ENCODE measurements at regions not wholly inside any gene's neighbourhood (a gene's known extent, or its start where the extent isn't known, plus 50 kb on each side); places are given as distances from the start of the nearest gene placed in this dataset.

- DNase-seq, result no peak
These were observed 552.2 kb upstream of the AMELY start for GRCh38 chrY:7463711-7464110.

DNA sequence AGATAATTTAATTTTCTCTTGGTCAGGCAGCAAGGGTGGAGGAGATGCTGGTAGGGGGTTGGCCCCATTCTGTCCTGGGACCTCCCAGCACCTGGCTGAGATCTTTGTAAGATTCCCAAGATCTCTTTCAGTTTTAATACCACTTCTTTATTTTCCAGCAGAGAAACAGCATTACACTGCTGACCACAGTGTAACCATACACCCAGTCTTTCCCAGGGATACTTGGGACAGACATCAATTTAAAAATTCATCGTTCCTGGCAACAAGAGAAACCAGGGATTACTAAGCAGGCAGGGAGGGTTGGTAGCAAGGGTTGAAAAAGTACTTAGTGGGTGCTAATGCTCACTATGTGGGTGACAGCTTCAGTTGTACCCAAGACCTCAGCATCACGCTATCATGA is 551.6 kb upstream of the AMELY start:
- DNase-seq, result no peak

GRCh38 chrY:7462657-7463056 is 551.1 kb upstream of the AMELY start:
- DNase-seq, result no peak

DNA sequence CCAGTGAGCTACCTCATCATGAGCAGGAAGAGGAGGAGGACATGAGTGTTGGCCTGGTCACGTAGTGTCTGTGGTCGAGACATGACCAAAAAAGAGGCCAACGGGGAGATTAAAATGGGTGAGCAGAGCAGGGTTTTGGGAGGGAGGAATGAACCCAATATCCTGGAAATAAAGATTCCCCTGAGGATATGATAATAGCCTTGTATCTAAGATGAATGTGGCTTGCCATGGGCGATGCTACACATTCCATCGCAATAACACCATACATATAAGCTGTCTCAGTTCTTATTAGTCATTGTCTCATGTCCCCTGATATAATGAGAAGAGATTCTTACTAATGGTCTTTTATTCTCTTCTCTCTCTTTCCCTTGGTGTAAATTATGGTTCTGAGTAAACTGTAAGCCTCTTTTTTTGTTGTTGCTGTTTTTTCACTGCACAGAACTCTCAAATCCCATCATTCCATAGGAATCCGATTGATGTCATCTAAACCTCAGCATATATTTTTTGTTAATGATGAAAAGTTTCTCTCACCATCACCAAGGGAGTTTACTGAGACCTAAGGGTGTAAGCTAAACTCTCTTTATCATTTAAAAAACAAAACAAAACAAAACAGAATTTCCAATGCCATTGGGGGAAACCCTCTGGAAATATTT is 550.4 kb upstream of the AMELY start:
- no peak for DNase-seq

DNA sequence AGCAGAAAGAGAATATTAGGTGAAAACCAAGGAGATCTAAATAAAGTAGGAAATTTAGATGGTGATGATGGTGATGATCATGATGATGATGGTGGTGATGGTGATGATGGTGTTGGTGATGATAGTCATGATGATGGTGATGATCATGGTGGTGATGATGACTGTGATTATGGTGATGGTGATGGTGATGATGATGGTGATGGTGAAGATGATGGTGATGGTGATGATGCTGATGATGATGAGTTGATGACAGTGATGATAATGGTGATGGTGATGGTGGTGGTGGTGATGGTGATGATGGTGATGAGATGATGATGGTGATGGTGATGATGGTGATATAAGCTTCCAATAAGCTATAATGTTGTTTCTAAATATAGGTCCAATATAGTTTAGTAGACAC is 548.2 kb upstream of the AMELY start:
- DNase-seq, result no peak

DNA sequence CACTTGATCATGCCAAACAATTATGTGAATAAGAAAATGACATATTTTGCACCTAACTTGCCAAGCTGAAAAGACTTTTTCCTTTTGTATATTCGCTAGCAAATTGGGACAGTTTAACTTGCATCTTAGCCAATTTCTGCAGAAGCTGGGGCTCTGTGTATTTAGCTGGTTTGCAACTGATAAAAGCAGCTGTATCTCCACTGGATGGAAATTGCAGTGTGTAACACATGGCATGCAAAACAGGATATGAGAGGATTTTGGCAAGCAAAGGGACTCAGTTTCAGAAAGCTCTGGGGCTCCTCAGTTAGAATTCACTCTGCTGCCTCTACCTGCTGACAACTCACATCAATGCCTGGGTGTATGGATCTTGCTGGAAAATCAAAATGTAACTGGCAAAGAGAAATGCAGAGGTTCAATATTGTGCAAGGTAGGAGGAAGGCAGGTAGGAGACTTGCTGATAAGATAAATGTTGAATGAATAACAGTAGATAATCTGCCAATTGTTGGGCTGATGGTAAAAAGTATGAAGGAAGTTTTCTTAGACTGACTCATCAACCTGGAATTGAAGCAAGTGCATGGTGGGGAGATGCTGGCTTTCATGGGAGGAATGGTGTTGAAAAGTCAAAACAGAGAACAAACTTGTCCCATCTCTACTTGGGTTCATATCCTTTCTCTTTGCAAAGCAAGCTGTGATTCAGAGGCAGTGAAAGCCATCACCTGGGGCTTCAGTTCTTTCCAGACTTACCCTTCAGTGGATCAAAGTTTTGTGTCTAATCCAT is 546.9 kb upstream of the AMELY start:
- DNase-seq, result peak; percentile 3

GRCh38 chrY:7457286-7458015 is 545.9 kb upstream of the AMELY start:
- DNase-seq, result no peak

GRCh38 chrY:7455626-7456025 is 544.1 kb upstream of the AMELY start:
- DNase-seq, result no peak

DNA sequence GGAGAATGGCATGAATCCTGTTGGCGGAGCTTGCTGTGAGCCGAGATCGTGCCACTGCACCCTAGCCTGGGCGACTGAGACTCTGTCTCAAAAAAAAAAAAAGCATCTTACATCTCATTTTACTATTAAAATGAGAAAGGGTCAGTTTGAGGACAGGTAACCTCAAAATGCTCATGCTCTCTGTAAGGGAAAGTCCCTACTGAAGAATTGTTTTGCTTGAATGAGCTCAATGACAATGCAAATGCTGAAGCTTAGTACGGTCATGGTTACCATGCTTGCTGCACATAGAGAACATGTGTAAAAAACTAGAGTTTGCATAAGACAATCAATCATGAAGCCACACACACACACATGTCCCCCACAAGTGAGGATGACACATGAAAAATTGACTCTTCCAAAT is 541.8 kb upstream of the AMELY start:
- DNase-seq, result peak; percentile 5

GRCh38 chrY:7452246-7452645 is 540.7 kb upstream of the AMELY start:
- peak; percentile 84 for DNase-seq

DNA sequence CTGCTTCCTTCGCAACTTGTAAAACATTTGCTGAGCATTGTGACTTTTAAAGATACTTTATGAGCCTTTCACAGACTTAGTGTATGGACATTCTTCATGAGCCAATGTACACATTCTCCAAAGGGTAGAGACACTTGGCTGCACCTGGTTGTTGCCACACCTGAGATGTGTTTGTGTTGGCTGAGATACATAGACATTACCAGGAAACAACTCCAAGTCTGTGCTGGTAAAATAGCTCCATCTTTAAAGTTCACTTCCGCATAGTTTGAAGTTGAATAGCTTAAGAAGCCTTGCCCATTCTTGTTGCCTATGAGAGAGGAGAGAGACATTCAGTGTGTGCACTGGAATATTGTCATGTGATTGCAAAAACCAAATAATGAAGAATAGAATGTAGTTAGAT is 538.3 kb upstream of the AMELY start:
- DNase-seq, result no peak

DNA sequence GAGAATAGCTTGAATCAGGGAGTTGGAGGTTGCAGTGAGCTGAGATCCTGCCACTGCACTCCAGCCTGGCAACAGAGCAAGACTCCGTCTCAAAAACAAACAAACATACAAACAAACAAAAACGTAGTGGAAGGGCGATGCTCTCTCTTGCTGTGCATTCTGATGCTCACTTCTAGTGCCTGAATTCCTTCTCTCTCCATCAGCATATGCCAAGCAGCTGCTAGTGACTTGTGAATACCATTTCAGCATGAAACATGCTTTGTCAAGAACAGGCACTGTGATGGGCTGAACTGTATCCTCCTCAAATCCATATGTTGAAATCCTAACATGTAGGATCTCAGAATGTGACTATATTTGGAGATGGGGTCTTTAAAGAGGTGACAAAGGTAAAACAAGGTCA is 537.1 kb upstream of the AMELY start:
- DNase-seq, result no peak

DNA sequence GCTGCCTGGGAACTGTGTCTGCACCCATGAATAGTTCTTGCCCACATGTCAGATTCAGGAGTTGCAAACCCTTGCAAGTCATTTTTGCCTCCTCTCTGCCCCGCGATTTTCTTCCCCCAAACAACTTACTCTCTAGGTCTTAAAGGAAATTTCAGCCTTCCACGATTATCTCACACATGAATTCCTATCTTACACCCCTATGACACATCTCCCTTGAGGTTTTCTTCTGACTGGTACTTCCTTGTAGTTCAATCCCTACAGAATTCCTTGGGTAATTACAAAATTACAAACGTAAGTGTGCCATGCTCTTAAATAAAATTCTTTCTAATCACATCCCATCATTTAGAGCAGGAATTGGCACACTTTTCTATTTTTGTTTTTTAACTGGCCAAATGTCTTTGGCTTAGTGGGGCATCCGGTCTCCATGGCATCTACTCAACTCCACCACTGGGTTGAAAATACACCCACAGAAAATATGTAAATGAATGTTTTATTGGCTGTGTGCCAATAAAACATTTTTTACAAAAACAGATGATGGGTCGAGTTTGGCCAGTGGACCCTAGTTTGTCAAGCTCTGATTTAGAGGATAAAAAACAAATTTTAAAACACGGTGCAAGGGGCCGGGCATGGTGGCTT is 536.4 kb upstream of the AMELY start:
- DNase-seq, result no peak

- peak; percentile 7 for DNase-seq
These were observed 532.6 kb upstream of the AMELY start for GRCh38 chrY:7444141-7444540.

DNA sequence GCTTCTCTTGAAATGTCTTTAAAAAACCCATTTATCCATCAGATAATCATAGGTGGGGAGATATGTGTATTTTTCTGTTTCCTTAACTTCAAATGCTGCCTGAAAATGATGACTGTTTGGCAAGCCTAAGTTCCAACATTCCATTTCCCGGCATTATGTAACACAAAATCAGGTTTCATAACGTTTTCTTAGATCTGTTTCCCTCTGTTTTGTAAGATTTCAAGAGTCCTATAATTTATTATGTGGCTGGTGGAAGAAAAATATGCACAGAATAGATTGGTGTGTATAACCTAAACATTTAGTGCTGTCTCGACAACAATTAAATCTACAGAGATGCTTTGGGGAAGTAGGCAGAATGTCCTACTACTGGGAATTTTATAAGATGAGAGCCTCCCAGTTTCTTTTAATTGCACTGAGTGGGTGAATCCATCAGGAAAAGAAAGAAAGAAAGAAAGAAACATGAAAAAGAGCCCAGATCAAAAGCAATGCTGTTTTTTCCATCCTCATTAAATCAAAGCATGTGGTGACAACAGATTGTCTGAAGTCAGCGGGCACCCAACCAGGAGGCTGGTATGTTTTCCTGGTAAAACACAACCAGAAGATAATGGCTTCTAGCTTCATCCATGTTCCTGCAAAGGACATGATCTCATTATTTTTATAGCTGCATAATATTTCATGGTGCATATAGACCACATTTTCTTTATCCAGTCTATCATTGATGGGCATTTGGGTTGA is 529.4 kb upstream of the AMELY start:
- no peak for DNase-seq

- no peak for DNase-seq
These were observed 525.5 kb upstream of the AMELY start for GRCh38 chrY:7437086-7437485.

GRCh38 chrY:7433817-7434809 is 522.6 kb upstream of the AMELY start:
- no peak for DNase-seq

GRCh38 chrY:7419165-7419564 is 507.6 kb upstream of the AMELY start:
- no peak for DNase-seq

GRCh38 chrY:7417946-7418345 is 506.4 kb upstream of the AMELY start:
- no peak for DNase-seq

- DNase-seq, result no peak
These were observed 504.9 kb upstream of the AMELY start for GRCh38 chrY:7416406-7416805.

- peak; percentile 81 for DNase-seq
These were observed 503.6 kb upstream of the AMELY start for GRCh38 chrY:7415157-7415633.
